BJ (cell line): ENCODE measurements at regions not wholly inside any gene's neighbourhood (a gene's known extent, or its start where the extent isn't known, plus 50 kb on each side); places are given as distances from the start of the nearest gene placed in this dataset.
"Not testable (repeated sequence)": the region's sequence is repeated elsewhere in the genome, so short reads cannot be mapped to it uniquely, and the experiment has no call there.

Experiments used
- CTCF ChIA-PET: fragments of 350-600 bp; formaldehyde crosslinking; extraction: SDS; loops from one replicate; lab custom pipeline; 2021; ENCODE audit warnings: antibody characterized with exemption, inconsistent platforms; lab: Yijun Ruan, JAX
- POLR2A ChIA-PET: fragments of 300-600 bp; sonication (Branson Sonifier 250); formaldehyde crosslinking; extraction: SDS; loops from one replicate; lab custom pipeline; 2021; ENCODE audit warnings: antibody characterized with exemption; lab: Charles Lee
- DNase-seq: peaks from one replicate; pipeline ENCODE4 v3.0.0-alpha.2; 2011; ENCODE audit warnings: low read depth
- H3K27me3 ChIP-seq: 2 replicates; pipeline ENCODE4 v1.6.0; 2011; ENCODE audit warnings: low read length; ENCODE audit not compliant: control insufficient read depth, insufficient read depth
- H3K36me3 ChIP-seq: 2 replicates; pipeline ENCODE4 v1.5.1; 2011; ENCODE audit warnings: low read length; ENCODE audit not compliant: control insufficient read depth, insufficient read depth
- H3K4me3 ChIP-seq: 2 replicates; pipeline ENCODE4 v1.5.1; 2011; ENCODE audit warnings: low read depth, mild to moderate bottlenecking, control low read depth, low read length
- TF ChIP-seq, protein P1 (sequence below): IDR thresholded peaks from 2 replicates; pipeline ENCODE4 v1.5.1; 2011; ENCODE audit warnings: low read depth, mild to moderate bottlenecking, control low read depth, inconsistent platforms, low read length, moderate library complexity; ENCODE audit not compliant: insufficient read depth

DNA sequence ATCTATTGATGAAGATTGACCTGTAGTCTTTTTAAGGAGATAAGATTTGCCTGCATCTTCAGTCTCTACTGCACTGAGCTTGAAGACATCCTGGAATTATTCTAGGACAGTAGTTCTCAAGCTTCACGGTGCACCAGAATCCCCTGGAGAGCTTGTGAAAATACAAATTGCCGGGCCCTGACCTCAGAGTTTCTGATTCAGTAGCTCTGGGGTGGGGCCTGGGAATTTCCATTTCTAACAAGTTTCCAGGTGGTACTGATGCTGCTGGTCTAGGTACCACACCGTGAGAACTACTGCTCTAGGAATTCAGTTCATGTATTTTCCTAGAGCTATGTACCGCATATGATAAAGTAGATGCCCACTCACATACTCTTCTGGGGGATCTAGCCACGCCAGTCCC lies 246.1 kb downstream of the HS3ST3B1 start:
- H3K27me3 ChIP-seq, result no peaks in the 10 kb centered on the region
- TF ChIP-seq, protein P1, sequence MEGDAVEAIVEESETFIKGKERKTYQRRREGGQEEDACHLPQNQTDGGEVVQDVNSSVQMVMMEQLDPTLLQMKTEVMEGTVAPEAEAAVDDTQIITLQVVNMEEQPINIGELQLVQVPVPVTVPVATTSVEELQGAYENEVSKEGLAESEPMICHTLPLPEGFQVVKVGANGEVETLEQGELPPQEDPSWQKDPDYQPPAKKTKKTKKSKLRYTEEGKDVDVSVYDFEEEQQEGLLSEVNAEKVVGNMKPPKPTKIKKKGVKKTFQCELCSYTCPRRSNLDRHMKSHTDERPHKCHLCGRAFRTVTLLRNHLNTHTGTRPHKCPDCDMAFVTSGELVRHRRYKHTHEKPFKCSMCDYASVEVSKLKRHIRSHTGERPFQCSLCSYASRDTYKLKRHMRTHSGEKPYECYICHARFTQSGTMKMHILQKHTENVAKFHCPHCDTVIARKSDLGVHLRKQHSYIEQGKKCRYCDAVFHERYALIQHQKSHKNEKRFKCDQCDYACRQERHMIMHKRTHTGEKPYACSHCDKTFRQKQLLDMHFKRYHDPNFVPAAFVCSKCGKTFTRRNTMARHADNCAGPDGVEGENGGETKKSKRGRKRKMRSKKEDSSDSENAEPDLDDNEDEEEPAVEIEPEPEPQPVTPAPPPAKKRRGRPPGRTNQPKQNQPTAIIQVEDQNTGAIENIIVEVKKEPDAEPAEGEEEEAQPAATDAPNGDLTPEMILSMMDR, result no peak
- no peak overlapping the region for H3K4me3 ChIP-seq
- ChIA-PET POLR2A (no interaction called here), CTCF (interaction anchor here (0.6 to 1.0 kb wide), 3 partner anchors 11 to 14 kb away, joined by 3 read pairs; no protein-coding TSS in a partner anchor)
- DNase-seq, result no peak
- H3K36me3 ChIP-seq, result no peaks in the 10 kb centered on the region

DNA sequence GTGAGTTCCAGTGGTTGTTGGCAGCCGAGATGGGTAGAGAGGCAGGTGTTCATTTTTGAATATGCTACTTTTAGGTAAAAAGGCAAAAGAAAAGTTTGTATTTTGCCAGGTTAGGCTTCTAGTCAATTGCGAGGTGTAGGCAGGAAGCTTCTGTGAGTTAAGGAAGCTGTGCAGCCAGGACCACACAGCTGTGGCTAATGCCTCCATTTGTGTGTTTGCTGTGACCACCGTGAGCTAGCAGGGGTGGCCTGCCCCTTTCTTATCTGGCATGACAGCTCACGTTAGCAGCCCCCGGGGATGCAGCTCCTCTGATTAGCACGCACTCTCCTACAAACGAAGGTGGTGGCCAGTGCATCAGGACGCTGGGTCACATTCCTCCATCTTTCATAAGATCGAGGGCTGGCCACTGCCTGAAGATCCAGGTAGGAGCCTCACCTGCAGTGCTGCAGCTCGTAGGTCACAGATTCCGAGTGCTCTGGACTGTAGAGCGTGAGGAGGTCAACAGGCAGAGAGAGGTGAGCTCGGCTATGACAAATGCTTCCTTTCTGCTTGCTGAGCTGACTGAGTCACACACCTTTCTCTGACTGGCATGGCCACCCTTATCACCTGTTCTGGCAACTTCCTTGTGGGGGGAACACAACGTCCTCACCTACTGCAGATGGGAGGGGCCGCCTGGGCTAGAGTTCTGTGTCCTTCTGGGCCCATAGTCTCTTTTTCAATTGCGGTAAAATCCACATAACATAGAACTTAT lies 244.4 kb downstream of the HS3ST3B1 start:
- H3K4me3 ChIP-seq, result no peak overlapping the region
- H3K27me3 ChIP-seq, result no peaks in the 10 kb centered on the region
- CTCF ChIA-PET, result no interaction called here
- POLR2A ChIA-PET, result no interaction called here
- TF ChIP-seq, protein P1, result no peak
- DNase-seq, result no peak
- no peaks in the 10 kb centered on the region for H3K36me3 ChIP-seq

DNA sequence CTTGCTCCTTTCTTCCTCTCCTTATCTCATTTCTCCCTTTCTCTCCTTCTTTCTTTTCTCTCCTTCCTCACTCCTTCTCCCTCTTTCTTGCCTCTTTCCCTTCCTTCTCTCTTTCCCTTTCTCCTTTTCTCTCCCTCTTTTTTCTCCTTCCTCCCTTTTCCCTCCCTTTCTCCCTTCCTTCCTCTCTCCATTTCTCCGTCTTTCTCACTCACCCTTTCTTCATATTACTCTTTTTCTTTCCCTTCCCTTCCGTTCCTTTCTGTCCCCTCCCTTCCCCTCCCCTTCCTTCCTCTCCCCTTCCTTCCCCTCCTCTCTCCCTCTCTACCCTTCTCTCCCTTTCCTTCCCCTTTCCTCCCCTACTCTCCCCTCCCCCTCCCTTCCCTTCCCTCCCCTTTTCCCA lies 240.8 kb downstream of the HS3ST3B1 start:
- Histone ChIP-seq H3K27me3 (no peaks in the 10 kb centered on the region), H3K36me3 (no peaks in the 10 kb centered on the region), H3K4me3 (no peak overlapping the region)
- DNase-seq, result no peak
- TF ChIP-seq, protein P1, result no peak
- POLR2A ChIA-PET, result no interaction called here
- CTCF ChIA-PET, result no interaction called here

DNA sequence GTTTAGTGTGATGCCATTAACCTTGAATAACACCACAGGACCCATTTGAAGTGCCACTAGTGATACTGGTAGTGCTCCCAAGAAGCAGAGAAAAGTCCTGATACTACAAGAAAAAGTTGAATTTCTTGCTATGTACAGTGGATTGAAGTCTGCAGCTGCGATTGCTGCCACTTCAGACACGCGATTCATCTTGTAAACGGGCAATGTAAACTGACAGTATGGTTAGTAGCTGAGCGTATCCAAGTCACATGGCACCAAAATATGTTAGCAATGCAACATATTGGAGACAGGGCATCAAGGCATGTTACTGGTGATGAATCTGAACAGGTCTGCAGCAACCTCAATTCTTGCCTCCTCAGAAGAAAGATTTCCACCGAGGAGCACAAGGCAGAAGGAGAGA lies 238.9 kb downstream of the HS3ST3B1 start:
- DNase-seq, result no peak
- CTCF ChIA-PET, result interaction anchor here (0.8 kb wide), 1 partner anchor 11 kb away, joined by 3 read pairs; no protein-coding TSS in a partner anchor
- H3K36me3 ChIP-seq, result no peaks in the 10 kb centered on the region
- H3K27me3 ChIP-seq, result no peaks in the 10 kb centered on the region
- TF ChIP-seq, protein P1, result no peak
- POLR2A ChIA-PET, result no interaction called here
- no peak overlapping the region for H3K4me3 ChIP-seq

DNA sequence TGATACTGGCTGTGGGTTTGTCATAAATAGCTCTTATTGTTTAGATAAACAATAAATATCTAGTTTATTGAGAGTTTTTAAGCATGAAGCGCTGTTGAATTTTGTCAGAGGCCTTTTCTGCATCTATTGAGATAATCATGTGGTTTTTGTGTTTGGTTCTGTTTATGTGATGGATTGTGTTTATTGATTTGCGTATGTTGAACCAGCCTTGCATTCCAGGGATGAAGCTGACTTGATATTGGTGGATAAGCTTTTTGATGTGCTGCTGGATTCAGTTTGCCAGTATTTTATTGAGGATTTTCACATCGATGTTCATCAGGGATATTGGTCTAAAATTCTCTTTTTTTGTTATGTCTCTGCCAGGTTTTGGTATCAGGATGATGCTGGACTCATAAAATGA lies 231.4 kb downstream of the HS3ST3B1 start:
- H3K4me3 ChIP-seq, H3K27me3 ChIP-seq, DNase-seq, H3K36me3 ChIP-seq, POLR2A ChIA-PET, CTCF ChIA-PET: not testable (repeated sequence)
